IMR-90 (cell line): ENCODE measurements at regions not wholly inside any gene's neighbourhood (a gene's known extent, or its start where the extent isn't known, plus 50 kb on each side); places are given as distances from the start of the nearest gene placed in this dataset.

Experiments
- MAFK ChIP-seq: IDR thresholded peaks from 2 replicates; pipeline ENCODE4 v1.6.1; 2012; ENCODE audit warnings: low read depth, low read length, improper control_type of control experiment
- TF ChIP-seq, protein P1 (sequence below): conservative IDR thresholded peaks from 2 replicates; pipeline ENCODE4 v1.5.1; 2012; ENCODE audit warnings: mild to moderate bottlenecking, low read depth, low read length, improper control_type of control experiment
- TF ChIP-seq, protein P2 (sequence below): fragments of 150-350 bp; IDR thresholded peaks from 2 replicates; pipeline ENCODE4 v1.6.1; 2017; ENCODE audit warnings: mild to moderate bottlenecking, antibody characterized with exemption, low read length, low read depth

DNA sequence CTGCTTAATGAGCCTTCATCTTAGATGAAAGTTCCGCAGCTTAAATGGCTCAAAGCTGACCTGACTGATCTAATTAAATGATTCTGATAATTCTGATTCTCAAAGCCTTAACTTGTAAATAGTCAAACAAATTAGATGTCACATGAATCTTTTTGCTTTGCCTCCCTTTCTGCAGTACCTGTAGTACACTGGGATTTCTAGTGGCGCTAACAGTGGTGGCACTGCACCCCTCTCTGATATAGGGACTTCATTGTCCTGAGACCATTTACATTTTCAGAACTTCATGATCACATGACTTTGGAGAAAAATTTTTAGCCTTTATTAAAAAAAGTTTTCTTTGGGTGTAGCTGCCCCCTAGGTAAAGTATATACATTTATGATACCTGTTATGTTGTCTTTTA lies 546.7 kb upstream of the ADGRL2 start:
- TF ChIP-seq, protein P1, sequence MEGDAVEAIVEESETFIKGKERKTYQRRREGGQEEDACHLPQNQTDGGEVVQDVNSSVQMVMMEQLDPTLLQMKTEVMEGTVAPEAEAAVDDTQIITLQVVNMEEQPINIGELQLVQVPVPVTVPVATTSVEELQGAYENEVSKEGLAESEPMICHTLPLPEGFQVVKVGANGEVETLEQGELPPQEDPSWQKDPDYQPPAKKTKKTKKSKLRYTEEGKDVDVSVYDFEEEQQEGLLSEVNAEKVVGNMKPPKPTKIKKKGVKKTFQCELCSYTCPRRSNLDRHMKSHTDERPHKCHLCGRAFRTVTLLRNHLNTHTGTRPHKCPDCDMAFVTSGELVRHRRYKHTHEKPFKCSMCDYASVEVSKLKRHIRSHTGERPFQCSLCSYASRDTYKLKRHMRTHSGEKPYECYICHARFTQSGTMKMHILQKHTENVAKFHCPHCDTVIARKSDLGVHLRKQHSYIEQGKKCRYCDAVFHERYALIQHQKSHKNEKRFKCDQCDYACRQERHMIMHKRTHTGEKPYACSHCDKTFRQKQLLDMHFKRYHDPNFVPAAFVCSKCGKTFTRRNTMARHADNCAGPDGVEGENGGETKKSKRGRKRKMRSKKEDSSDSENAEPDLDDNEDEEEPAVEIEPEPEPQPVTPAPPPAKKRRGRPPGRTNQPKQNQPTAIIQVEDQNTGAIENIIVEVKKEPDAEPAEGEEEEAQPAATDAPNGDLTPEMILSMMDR = no peak
- TF ChIP-seq MAFK = no peak
- TF ChIP-seq, protein P2, sequence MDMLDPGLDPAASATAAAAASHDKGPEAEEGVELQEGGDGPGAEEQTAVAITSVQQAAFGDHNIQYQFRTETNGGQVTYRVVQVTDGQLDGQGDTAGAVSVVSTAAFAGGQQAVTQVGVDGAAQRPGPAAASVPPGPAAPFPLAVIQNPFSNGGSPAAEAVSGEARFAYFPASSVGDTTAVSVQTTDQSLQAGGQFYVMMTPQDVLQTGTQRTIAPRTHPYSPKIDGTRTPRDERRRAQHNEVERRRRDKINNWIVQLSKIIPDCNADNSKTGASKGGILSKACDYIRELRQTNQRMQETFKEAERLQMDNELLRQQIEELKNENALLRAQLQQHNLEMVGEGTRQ = no peak
